CD1c-positive myeloid dendritic cell (primary cell): ENCODE measurements at regions not wholly inside any gene's neighbourhood (a gene's known extent, or its start where the extent isn't known, plus 50 kb on each side); places are given as distances from the start of the nearest gene placed in this dataset.
"Not testable (repeated sequence)": the region's sequence is repeated elsewhere in the genome, so short reads cannot be mapped to it uniquely, and the experiment has no call there.

ENCODE experiments used
- DNase-seq: peaks from one replicate; pipeline ENCODE4 v3.0.0-alpha.2; 2016; ENCODE audit errors: extremely low spot score

GRCh38 chr11:81192516-81192915 lies 1541.1 kb downstream of the FAM181B start:
- DNase-seq = no peak

GRCh38 chr11:81190546-81190945 lies 1543.1 kb downstream of the FAM181B start:
- no peak for DNase-seq

DNA sequence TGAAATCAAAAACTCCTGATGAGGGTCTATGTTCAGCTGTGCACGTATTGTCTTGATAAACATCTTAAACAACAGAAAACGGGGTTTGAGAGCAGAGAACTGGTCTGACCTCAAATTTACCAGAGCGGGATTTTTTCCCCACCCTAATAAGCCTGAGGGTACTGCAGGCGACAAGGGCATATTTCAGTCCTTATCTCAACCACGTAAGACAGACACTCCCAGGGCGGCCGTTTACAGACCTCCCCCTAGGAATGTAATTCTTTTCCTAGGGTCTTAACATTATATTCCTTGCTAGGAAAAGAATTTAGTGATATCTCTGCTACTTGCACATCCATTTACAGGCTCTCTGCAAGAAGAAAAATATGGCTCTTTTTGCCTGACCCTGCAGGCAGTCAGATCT lies 1546.6 kb downstream of the FAM181B start:
- not testable (repeated sequence) for DNase-seq

- DNase-seq = no peak
These were observed 1558.9 kb downstream of the FAM181B start for GRCh38 chr11:81174646-81175330.

DNA sequence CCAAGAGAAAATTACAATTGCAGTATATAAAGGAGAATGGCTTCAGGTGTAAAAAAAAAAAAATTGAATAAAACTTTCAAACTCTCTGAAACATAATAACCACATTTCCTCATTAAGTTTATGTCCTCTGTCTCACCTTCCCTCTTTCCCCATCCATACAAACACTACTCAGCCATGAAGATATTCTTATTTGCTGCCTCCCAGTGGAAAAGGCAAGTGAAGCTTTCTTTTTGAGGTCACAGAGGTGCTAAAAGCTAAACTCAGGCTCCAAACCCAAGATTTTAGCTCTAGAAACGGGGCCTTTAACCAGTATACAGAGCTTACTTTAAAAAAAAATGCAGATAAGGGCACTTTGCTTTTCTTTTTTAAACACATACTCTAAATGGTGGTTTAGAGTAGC lies 1568.5 kb downstream of the FAM181B start:
- no peak for DNase-seq

DNA sequence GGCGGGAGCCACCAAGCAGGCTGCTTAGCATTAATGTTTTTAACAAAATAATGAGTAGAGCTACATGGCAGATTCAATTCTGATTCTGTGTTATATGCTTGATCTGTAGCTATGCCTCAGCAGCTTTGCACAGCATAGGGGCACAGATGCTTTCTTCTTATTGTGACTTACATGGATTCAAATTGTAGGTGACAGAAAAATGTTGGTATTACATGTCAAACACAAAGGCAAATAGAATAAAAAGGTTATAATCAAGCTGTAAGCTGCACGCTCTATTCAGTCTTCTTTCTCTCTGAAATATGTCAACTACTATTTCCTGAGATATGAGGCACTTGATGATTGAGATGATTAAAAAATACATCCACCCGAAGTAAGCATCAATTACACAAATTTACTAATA lies 1573.8 kb downstream of the FAM181B start:
- no peak for DNase-seq

DNA sequence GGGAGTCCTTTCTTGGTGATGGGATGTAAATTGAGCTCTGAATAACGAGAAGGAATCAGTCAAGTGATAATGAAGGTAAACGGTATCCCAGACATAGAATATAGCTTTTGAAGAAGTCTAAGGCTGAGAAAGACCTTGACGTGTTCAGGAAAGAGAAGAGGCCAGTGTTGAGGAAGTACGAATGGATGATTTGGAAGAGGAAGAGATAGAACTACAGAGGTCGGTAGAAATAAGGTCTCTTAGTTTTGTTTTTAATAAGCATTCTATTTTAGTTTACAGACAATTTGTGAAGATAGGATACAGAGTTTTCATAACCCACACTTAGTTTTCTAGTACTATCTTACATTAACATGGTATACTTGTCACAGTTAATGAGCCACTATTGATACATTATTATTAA lies 1598.1 kb downstream of the FAM181B start:
- DNase-seq = no peak

- DNase-seq = no peak
These were observed 1604.0 kb downstream of the FAM181B start for GRCh38 chr11:81129618-81130017.

DNA sequence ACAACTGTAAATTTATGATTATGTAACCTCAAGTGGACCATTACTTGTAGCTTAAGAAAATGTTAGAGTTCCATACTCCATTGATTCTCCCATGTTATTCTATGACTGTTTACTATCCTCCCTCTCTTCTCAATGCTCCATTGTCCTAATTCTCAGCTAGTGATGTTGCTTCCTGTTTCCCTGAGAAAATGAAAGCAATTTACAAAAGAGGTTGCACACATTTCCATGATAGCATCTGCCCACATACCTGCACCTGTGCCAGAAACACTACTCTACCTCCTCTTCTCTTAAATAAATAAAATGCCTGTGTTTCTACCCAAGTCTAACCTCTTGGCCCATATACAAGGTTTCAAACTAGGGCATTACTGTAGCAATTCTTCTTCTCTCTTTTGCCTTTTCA lies 1620.9 kb downstream of the FAM181B start:
- no peak for DNase-seq

DNA sequence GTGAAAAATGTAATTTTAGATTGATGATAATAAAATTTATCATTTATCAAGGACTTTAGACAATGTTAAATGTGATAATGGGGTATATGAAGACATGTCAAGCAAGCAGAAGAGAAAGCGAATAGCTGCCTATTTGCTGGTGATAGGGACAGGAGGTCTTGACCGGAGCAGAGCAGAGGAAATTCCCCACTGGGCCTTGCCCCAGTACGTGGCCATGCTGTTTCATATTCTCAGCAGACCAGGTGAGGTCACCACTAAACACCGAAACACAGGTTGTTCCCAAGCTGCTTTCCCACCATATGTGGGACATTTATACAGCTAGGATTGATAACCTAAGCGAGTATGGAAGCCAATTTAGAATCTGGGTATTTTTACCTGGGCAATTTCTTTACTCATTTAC lies 1629.6 kb downstream of the FAM181B start:
- no peak for DNase-seq

- DNase-seq = no peak
These were observed 1635.2 kb downstream of the FAM181B start for GRCh38 chr11:81098471-81098870.

DNA sequence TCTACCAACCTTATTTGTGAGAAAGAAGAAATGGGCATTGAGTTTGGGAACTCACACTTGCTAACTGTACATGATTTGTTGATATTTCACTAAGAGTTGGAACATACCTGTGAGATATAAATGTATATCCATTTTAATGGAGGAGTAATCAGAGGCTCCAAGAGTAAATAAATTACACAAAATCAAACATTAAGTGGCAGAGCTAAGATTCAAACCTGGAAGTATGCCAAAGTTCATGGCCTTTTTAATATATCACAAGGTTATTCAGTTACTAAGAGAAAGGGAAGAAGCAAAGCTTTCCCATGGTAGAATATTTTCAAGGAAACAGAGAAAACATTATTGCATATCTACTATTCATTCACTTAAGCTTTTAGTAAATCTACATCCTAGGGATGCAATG lies 1641.1 kb downstream of the FAM181B start:
- no peak for DNase-seq

DNA sequence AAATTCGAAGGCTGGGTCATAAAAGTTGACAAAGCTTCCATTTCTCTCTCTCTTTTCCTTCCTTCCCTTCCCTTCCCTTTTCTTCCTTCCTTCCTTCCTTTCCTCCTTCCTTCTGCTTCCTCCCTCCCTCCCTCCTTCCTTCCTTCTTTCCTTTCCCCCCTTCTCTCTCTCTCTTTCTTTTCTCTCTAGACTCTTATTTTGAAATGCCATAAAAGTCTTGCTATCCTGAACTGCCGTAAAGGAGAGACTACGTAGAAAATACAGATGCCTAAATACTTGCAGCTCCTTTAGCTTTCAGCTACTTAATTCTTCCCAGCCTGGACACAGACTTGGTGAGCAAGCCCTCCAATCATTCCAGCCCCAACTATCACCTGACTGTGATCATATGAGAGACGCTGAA lies 1644.4 kb downstream of the FAM181B start:
- no peak for DNase-seq

GRCh38 chr11:81080476-81080875 lies 1639.6 kb upstream of the TENM4 start:
- no peak for DNase-seq

DNA sequence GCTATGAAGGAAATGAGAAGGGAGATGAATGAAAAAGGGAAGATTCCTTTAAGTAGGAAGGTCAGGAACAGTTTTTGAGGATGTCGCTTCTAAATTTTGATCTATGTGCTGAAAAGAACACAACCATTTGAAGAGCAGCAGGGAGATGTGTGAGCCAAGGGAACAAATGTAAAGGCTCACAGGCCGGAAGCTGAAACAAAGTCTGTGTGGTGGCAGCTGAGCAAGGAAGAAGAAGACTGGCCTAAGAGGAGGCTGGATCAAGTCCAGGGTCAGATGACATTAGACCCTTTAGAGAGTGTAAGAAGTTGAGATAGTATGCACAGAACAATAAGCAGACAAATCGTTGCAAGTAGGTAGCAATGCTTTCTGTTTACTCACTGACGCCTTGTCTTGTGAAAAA lies 1631.4 kb upstream of the TENM4 start:
- no peak for DNase-seq

DNA sequence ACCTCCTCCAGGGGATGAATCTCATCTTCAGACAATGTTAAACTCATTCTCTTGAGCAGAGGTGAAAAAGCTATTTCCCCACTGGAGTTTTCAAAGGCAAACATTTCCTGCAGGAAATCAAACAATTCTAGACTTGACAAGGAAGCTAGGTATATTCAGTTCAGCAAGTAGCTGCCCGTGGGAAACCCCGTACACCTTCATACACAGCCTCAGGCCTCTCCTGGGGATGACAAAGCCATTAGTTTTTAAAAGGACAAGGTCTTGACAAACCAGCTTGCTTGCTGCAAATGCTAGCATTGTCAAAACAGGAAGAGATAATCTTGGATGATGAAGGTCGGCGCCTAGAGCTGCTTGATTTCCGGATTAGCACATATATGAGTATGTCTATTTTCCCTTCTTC lies 1630.8 kb upstream of the TENM4 start:
- DNase-seq = no peak

DNA sequence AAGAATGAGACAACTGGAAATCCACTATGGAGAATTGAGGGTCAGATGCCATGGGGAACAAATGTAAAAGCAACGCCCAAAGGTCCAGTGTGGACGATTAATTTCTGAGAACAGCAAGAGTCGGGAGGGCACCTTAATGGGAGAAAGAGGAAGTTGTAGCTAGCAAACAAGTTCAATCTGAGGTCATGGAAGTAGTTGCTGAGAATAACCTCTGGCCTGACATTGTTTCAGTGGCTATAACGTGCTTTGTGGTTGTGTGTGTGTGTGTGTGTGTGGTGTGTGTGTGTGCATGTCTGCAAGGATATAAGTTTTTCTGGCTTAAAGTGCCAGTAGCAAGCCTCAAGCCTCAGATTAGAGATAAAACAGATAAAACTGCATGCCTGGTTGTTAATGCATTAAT lies 1630.1 kb upstream of the TENM4 start:
- peak; percentile 5 for DNase-seq

- no peak for DNase-seq
These were observed 1618.5 kb upstream of the TENM4 start for GRCh38 chr11:81059356-81059755.

GRCh38 chr11:81052344-81053158 lies 1611.7 kb upstream of the TENM4 start:
- no peak for DNase-seq

GRCh38 chr11:81039916-81040524 lies 1599.2 kb upstream of the TENM4 start:
- DNase-seq = no peak

DNA sequence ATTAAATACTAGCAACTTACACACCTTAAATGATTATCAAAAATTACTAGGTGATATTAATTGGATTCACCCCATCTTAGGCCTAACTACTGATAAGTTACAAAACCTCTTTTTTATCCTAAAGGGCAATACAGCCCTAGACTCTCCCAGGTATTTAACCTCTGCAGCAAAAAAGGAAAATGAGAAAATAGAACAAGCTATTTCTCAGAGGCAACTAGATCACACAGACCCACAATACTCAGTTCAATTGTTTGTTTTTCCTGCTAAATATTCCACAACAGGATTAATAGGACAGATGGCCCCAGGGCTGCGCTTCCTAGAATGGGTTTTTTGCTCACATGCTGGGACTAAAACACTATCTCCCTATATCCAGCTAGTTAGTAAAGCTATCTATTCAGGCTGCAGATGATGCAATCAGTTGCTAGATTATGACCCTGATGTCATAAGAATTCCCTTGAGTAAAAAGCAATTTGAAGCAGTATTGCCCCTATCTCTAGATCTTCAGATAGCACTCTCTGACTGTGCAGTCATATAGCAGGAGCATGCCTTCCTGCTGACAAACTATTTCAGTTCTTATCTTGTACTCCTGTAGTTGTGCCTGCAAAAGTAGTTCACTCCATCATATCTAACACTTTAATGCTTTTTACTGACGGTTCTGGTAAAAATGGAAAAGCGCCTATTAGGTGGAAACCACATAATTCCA lies 1595.5 kb upstream of the TENM4 start:
- DNase-seq = no peak

DNA sequence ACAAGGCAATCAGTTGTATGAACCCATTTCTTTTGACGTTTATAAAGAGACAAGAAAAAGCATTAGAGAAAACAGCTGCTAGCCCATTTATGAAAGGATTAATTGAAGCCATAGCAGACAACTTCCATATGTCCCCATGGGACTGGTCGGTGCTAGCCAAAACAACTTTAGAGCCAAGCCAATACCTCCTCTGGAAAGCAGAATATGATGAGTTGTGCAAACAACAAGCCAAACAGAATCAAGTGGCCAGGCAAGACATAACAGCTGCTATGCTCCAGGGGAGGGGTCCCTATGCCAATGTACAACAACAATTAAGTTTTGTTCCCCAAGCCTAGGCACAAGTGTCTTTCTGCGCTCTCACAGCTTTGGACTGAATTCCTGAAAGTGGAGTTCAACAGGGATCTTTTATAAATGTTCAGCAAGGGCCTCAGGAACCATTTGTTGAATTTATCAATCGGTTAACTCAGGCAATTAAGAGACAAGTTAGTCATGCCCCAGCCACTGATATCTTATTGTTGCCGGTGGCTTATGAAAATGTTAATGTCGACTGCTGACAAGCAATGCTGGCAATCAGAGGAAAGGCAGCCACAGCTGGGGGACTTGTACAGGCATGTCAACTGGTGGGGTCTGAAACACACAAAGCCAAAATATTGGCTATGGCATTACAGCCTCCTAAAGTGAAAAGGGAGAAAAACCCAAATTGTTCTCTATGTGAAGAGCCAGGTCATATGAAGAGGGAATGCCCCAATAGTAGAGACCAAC lies 1593.1 kb upstream of the TENM4 start:
- DNase-seq = no peak
